ENCODE measurements at regions not wholly inside any gene's neighbourhood (a gene's known extent, or its start where the extent isn't known, plus 50 kb on each side); places are given as distances from the start of the nearest gene placed in this dataset.

- FAIRE-seq (no peak), DNase-seq (ENCODE audit: low read depth) (no peak)
- H3K4me1 Mint-ChIP-seq (ENCODE audit: low read depth, unreplicated experiment): no peaks in the 10 kb centered on the region
- H3K36me3 Mint-ChIP-seq (ENCODE audit: low read depth, unreplicated experiment): no peaks in the 10 kb centered on the region
- H3K9me3 Mint-ChIP-seq (ENCODE audit: unreplicated experiment): peaks cover 12% of the 10 kb centered on the region
- Histone ChIP-seq H3K79me2 (ENCODE audit: insufficient read depth, low read length) (no peaks in the 10 kb centered on the region), H3K36me3 (ENCODE audit: insufficient read depth, low read length) (no peaks in the 10 kb centered on the region), H3K9ac (ENCODE audit: low read length) (no peak overlapping the region), H3K9me3 (ENCODE audit: insufficient read depth, low read depth, low read length) (no peaks in the 10 kb centered on the region), H3K27me3 (ENCODE audit: insufficient read depth, low read length) (no peaks in the 10 kb centered on the region), H2AFZ (ENCODE audit: low read depth, low read length) (no peak overlapping the region), H3K27ac (ENCODE audit: low read depth, low read length) (no peak overlapping the region), H3K4me3 (ENCODE audit: insufficient read depth, low read depth, low read length) (no peak overlapping the region), H3K4me2 (ENCODE audit: low read length) (no peak overlapping the region), H3K4me1 (ENCODE audit: insufficient read depth, low read length) (no peaks in the 10 kb centered on the region), H4K20me1 (ENCODE audit: insufficient read depth, low read length) (no peaks in the 10 kb centered on the region)
- TF ChIP-seq EZH2 (IDR thresholded peaks at IDR 0.05; ENCODE audit: insufficient read depth, low read length) (no peak), CTCF (IDR thresholded peaks at IDR 0.05; ENCODE audit: insufficient read depth, low read depth, low read length) (no peak)
- no peaks in the 10 kb centered on the region for H3K27me3 Mint-ChIP-seq (ENCODE audit: low read depth, unreplicated experiment)
- H3K4me3 Mint-ChIP-seq (ENCODE audit: unreplicated experiment): no peak overlapping the region
- H3K27ac Mint-ChIP-seq (ENCODE audit: unreplicated experiment): no peak overlapping the region
Observed at GRCh38 chr1:235035928-235036327, 92.7 kb downstream of the TOMM20 start.

GRCh38 chr1:235030919-235031596 is 97.6 kb downstream of the TOMM20 start:
- Mint-ChIP-seq H3K27ac (ENCODE audit: unreplicated experiment) (no peak overlapping the region), H3K36me3 (ENCODE audit: low read depth, unreplicated experiment) (no peaks in the 10 kb centered on the region), H3K27me3 (ENCODE audit: low read depth, unreplicated experiment) (no peaks in the 10 kb centered on the region), H3K4me3 (ENCODE audit: unreplicated experiment) (no peak overlapping the region), H3K4me1 (ENCODE audit: low read depth, unreplicated experiment) (no peaks in the 10 kb centered on the region), H3K9me3 (ENCODE audit: unreplicated experiment) (peaks cover 7% of the 10 kb centered on the region)
- no peak for TF ChIP-seq EZH2 (IDR thresholded peaks at IDR 0.05; ENCODE audit: insufficient read depth, low read length)
- no peak for TF ChIP-seq CTCF (IDR thresholded peaks at IDR 0.05; ENCODE audit: insufficient read depth, low read depth, low read length)
- Histone ChIP-seq H3K4me3 (ENCODE audit: insufficient read depth, low read depth, low read length) (no peak overlapping the region), H3K27me3 (ENCODE audit: insufficient read depth, low read length) (no peaks in the 10 kb centered on the region), H3K9ac (ENCODE audit: low read length) (no peak overlapping the region), H2AFZ (ENCODE audit: low read depth, low read length) (no peak overlapping the region), H3K9me3 (ENCODE audit: insufficient read depth, low read depth, low read length) (peaks cover 5% of the 10 kb centered on the region), H3K4me2 (ENCODE audit: low read length) (no peak overlapping the region), H3K36me3 (ENCODE audit: insufficient read depth, low read length) (no peaks in the 10 kb centered on the region), H3K4me1 (ENCODE audit: insufficient read depth, low read length) (peaks cover 4% of the 10 kb centered on the region), H3K79me2 (ENCODE audit: insufficient read depth, low read length) (no peaks in the 10 kb centered on the region), H4K20me1 (ENCODE audit: insufficient read depth, low read length) (no peaks in the 10 kb centered on the region), H3K27ac (ENCODE audit: low read depth, low read length) (no peak overlapping the region)
- FAIRE-seq (no peak), DNase-seq (ENCODE audit: low read depth) (no peak)

- FAIRE-seq: no peak
- H3K27ac Mint-ChIP-seq (ENCODE audit: unreplicated experiment): no peak overlapping the region
Observed at GRCh38 chr1:235027862-235028250, 100.8 kb downstream of the TOMM20 start.

More at GRCh38 chr1:235027862-235028250, 100.8 kb downstream of the TOMM20 start:
- Histone ChIP-seq H3K4me1 (ENCODE audit: insufficient read depth, low read length) (peaks cover 5% of the 10 kb centered on the region), H3K4me2 (ENCODE audit: low read length) (no peak overlapping the region), H4K20me1 (ENCODE audit: insufficient read depth, low read length) (no peaks in the 10 kb centered on the region), H3K9me3 (ENCODE audit: insufficient read depth, low read depth, low read length) (peaks cover 5% of the 10 kb centered on the region), H2AFZ (ENCODE audit: low read depth, low read length) (no peak overlapping the region), H3K4me3 (ENCODE audit: insufficient read depth, low read depth, low read length) (no peak overlapping the region), H3K27me3 (ENCODE audit: insufficient read depth, low read length) (no peaks in the 10 kb centered on the region), H3K79me2 (ENCODE audit: insufficient read depth, low read length) (no peaks in the 10 kb centered on the region), H3K36me3 (ENCODE audit: insufficient read depth, low read length) (no peaks in the 10 kb centered on the region), H3K9ac (ENCODE audit: low read length) (no peak overlapping the region), H3K27ac (ENCODE audit: low read depth, low read length) (no peak overlapping the region)
- H3K36me3 Mint-ChIP-seq (ENCODE audit: low read depth, unreplicated experiment): no peaks in the 10 kb centered on the region
- TF ChIP-seq EZH2 (IDR thresholded peaks at IDR 0.05; ENCODE audit: insufficient read depth, low read length) (no peak), CTCF (IDR thresholded peaks at IDR 0.05; ENCODE audit: insufficient read depth, low read depth, low read length) (no peak)
- peaks cover 7% of the 10 kb centered on the region for H3K9me3 Mint-ChIP-seq (ENCODE audit: unreplicated experiment)
- H3K27me3 Mint-ChIP-seq (ENCODE audit: low read depth, unreplicated experiment): no peaks in the 10 kb centered on the region
- H3K4me3 Mint-ChIP-seq (ENCODE audit: unreplicated experiment): no peak overlapping the region
- peaks cover 6% of the 10 kb centered on the region for H3K4me1 Mint-ChIP-seq (ENCODE audit: low read depth, unreplicated experiment)
- no peak for DNase-seq (ENCODE audit: low read depth)

Measured in astrocyte (in vitro differentiated cells and primary cell).